ENCODE measurements at regions not wholly inside any gene's neighbourhood (a gene's known extent, or its start where the extent isn't known, plus 50 kb on each side); places are given as distances from the start of the nearest gene placed in this dataset.

GRCh38 chr1:47574451-47575165 is 136.8 kb downstream of the FOXD2 start:
- no peak for DNase-seq (ENCODE audit: low spot score)

- DNase-seq (ENCODE audit: low spot score), result no peak
These were observed 138.3 kb downstream of the FOXD2 start for GRCh38 chr1:47575855-47576757.

GRCh38 chr1:47576758-47577115 is 138.9 kb downstream of the FOXD2 start:
- DNase-seq (ENCODE audit: low spot score), result no peak

- DNase-seq (ENCODE audit: low spot score), result no peak
These were observed 139.6 kb downstream of the FOXD2 start for GRCh38 chr1:47577303-47578025.

GRCh38 chr1:47578026-47578720 is 140.3 kb downstream of the FOXD2 start:
- DNase-seq (ENCODE audit: low spot score), result peak; percentile 31

- no peak for DNase-seq (ENCODE audit: low spot score)
These were observed 141.0 kb downstream of the FOXD2 start for GRCh38 chr1:47578721-47579419.

GRCh38 chr1:47579809-47580208 is 142.0 kb downstream of the FOXD2 start:
- DNase-seq (ENCODE audit: low spot score), result no peak

- DNase-seq (ENCODE audit: low spot score), result no peak
These were observed 142.7 kb downstream of the FOXD2 start for GRCh38 chr1:47580451-47580995.

GRCh38 chr1:47582891-47583608 is 145.2 kb downstream of the FOXD2 start:
- DNase-seq (ENCODE audit: low spot score), result no peak

GRCh38 chr1:47584249-47584648 is 146.4 kb downstream of the FOXD2 start:
- DNase-seq (ENCODE audit: low spot score), result no peak

- no peak for DNase-seq (ENCODE audit: low spot score)
These were observed 147.5 kb downstream of the FOXD2 start for GRCh38 chr1:47585141-47585902.

GRCh38 chr1:47587891-47588582 is 150.2 kb downstream of the FOXD2 start:
- DNase-seq (ENCODE audit: low spot score), result no peak

- DNase-seq (ENCODE audit: low spot score), result no peak
These were observed 152.8 kb downstream of the FOXD2 start for GRCh38 chr1:47590523-47591225.

- no peak for DNase-seq (ENCODE audit: low spot score)
These were observed 154.0 kb downstream of the FOXD2 start for GRCh38 chr1:47591801-47592200.

- DNase-seq (ENCODE audit: low spot score), result no peak
These were observed 154.6 kb downstream of the FOXD2 start for GRCh38 chr1:47592296-47593012.

GRCh38 chr1:47593013-47593568 is 155.2 kb downstream of the FOXD2 start:
- DNase-seq (ENCODE audit: low spot score), result no peak

- DNase-seq (ENCODE audit: low spot score), result no peak
These were observed 155.9 kb downstream of the FOXD2 start for GRCh38 chr1:47593598-47594285.
